NCI-H1092 (cell line): ENCODE measurements at regions not wholly inside any gene's neighbourhood (a gene's known extent, or its start where the extent isn't known, plus 50 kb on each side); places are given as distances from the start of the nearest gene placed in this dataset.

Source experiments
- DNase-seq: peaks from one replicate; lab custom pipeline; 2025; lab: John Stamatoyannopoulos, UW

DNA sequence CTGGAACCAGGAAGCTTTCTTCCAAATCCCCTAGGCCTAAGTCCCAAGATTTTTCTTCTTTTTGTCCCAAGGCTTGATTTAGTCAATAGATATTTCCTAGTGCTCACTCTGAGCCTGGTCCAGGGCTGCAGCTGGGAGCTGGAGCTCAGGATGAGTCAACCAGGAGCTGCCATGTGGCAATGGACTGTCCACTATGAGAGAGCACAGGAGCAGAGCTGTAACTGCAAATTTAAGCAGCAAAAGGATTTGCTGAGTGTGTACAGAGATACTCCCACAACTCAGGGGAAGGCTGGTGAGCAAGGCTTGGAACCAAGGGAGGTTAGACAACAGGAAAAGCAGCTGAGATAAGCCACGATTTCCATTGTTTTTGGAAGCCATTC lies 92.1 kb upstream of the CXCL12 start:
- no peak for DNase-seq

GRCh38 chr10:44478040-44478439 lies 93.1 kb upstream of the CXCL12 start:
- no peak for DNase-seq

DNA sequence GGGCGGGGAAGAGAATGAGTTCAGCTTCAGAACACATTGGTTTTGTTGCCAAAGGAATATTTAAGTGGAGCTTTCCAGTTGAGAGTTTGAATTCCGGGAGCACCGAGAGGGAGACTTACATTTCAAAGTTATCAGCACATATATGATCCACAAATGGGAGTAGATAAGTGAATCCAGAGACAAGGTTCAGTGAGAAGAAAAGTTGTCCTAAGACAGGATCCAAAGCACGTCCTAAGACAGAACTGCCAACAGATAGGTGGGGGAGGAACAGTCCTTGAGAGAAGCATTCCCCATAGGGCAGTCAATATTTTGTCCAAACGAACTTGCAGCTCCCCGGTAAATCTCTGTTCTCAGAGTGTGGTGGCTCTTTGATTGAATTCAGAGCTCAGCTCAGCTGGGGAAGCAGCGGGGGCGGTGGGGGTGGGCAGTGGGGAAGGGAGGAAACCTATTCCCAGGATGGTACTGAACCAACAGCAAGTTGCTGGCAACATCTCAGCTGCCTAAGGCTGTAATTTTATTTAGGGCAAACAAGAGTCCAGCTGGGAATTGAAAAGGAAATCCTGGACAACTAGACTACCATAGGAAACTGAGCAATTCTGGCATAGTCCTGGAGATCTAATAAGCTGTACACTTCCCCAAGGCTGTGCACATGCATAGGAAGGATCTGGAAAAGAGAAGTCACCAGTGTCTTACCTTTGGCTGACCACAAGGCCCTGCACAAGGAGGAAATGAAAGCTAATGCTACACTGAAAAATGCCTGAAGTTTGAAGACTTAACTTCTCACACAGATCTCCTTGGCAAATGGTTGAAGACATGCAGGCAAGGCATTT lies 94.2 kb upstream of the CXCL12 start:
- DNase-seq, result no peak

GRCh38 chr10:44492678-44493077 lies 107.8 kb upstream of the CXCL12 start:
- no peak for DNase-seq

DNA sequence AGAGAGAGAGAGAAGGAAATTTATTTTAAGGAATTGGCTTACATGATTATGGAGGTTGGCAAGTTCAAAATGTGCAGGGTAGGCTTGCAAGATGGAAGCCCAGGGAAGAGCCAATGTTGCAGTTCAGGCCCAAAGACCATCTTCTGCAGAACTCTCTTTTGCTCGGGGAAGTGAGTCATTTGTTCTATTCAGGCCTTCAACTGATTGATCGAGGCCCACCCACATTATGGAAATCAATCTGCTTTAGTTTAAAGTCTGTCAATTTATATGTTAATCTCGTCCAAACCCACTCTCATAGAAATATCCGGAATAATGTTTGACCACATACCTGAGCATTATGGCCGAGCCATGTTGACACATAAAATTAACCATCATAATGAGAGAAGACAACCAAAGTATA lies 113.3 kb upstream of the CXCL12 start:
- no peak for DNase-seq

DNA sequence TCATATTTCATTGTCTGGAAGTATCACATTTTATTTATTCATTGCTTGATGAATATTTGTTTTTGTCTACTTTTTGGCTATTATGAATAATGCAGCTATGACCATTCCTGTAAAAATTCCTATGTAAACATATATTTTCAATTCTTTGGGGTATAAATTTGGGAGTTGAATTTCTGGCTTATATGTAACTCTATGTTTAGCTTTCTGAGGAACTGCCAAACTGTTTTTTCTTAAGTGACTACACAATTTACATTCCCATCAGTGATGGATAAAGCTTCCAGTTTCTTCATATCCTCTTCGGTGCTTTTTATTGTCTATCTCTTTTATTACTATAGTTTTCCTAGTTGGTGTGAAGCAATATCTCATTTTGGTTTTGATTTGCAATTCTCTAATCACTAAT lies 115.6 kb upstream of the CXCL12 start:
- no peak for DNase-seq

DNA sequence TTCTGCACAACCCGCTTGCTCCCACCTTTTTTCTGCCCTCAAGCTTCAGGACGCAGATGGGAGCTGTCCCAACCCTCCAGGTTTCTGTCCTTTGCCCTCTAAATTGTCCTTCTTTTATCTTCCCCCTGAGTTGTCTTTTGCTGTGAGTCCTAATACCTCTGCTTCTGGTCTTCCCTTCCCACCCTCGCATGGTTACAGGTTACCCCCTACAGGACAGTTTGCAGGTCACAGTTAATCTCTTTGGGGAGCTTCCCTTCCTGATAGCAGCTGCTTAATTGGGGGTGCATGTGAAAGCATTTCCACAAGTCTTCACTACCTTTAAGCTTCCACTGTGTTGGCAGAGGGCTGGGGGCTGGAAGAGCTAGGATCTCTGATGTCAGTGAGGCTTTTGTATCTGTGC lies 121.5 kb upstream of the CXCL12 start:
- no peak for DNase-seq

GRCh38 chr10:44510379-44511115 lies 125.7 kb upstream of the CXCL12 start:
- no peak for DNase-seq

DNA sequence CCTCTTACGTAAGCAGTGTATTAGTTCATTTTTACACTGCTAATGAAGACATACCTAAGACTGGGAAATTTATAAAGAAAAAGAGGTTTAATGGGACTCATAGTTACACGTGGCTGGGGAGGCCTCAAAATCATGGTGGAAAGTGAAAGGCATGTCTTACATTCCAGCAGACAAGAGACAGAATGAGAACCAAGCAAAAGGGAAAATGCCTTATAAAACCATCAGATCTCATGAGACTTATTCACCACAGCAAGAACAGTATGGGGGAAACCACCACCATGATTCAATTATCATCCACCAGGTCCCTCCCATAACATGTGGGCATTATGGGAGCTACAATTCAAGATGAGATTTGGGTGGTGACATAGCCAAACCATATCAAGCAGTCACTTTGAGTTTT lies 126.3 kb upstream of the CXCL12 start:
- DNase-seq, result no peak

DNA sequence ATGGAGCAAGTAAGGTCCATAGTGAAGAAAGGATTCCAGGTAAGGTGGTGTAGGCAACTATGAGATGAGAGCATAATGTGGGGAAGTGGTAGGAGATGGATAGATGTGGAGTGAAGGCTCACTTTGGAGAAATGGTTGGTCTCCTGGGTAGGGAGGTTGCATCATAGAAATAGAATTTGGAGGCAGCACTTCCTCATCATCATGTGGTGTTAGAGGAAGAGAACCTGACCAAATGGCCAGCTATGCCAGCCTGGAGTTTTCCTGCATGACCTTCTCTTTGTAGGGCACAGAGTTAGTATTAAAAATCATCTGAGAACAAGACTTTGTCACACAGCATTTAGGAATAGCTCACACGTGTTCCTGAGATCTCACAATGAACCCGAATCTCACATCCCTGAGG lies 126.7 kb upstream of the CXCL12 start:
- DNase-seq, result no peak

- no peak for DNase-seq
Observed at GRCh38 chr10:44512431-44513022, 127.6 kb upstream of the CXCL12 start.

GRCh38 chr10:44513591-44513990 lies 128.7 kb upstream of the CXCL12 start:
- no peak for DNase-seq

DNA sequence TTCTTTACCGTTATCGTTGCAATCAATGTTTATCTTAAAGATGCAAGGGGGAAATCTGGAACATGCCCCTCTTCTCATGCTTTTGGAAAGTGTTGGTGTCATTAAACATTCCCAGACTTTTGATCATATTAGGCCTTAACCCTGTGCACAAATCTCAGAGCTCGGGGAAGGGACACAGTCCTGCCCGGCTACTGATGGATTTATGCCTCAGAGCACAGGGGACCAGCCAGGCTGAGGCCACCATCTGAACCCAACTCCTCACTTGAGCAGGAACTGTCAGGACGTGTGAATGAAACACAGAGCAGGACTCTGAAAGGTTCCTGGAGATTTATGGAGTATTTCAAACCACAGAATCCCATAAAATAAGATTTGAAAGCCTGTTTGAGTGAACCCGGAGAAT lies 132.0 kb upstream of the CXCL12 start:
- DNase-seq, result no peak

DNA sequence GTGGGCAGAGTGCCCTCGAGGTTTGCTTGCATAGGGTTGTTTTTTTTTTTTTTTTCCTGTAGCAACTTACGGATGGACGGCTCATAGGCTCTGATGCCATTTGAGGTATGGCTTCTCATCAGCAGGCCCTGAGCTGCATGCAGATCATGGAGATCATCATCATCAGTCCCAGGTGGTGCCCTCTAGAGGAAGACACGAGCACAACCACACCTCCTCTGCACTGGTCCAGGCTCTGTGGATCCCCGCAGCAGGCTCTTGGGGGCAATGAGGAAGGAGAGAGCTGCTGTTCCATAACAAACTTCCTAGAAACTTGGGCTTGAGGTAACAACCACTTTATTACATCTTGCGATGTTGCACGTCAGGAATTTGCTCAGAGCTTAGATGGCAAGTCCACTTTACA lies 132.7 kb upstream of the CXCL12 start:
- DNase-seq, result no peak

DNA sequence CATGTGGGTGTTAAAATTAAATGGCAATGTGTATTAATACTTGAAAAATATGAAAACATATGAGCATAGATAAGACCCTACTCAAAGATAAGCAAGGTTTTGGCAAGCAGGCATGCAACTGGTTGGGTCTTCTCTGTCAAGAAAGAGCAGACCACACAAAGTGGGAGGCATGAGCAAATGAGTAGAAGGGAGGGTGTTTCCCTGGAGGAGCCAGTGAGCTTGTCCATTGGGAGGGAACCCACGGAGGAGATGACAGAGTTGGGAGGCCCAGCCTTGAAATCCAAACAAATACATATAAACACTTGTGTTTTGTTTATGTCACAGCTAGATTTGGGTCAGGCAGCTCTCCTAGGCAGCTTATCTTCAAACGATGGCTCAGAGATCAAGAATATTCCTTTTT lies 134.5 kb upstream of the CXCL12 start:
- no peak for DNase-seq

DNA sequence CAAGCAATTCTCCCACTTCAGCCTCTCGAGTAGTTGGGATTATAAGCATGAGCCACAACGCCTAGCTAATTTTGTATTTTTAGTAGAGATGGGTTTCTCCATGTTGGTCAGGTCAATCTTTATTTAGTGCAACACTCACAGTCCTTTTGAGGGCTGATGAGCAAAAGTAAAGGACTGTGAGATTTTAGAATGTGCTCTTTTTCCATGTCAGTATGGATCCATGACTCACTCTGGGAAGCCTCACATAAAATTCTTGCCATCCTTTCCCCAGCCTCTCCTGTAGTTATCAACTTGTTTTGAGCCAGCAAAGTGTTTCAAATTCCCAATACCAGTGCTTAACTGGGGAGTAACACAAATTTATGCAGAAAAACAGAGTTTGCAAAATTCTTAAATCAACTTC lies 135.8 kb upstream of the CXCL12 start:
- no peak for DNase-seq

GRCh38 chr10:44539178-44539577 lies 154.3 kb upstream of the CXCL12 start:
- DNase-seq, result no peak

GRCh38 chr10:44552726-44553125 lies 167.8 kb upstream of the CXCL12 start:
- DNase-seq, result no peak

DNA sequence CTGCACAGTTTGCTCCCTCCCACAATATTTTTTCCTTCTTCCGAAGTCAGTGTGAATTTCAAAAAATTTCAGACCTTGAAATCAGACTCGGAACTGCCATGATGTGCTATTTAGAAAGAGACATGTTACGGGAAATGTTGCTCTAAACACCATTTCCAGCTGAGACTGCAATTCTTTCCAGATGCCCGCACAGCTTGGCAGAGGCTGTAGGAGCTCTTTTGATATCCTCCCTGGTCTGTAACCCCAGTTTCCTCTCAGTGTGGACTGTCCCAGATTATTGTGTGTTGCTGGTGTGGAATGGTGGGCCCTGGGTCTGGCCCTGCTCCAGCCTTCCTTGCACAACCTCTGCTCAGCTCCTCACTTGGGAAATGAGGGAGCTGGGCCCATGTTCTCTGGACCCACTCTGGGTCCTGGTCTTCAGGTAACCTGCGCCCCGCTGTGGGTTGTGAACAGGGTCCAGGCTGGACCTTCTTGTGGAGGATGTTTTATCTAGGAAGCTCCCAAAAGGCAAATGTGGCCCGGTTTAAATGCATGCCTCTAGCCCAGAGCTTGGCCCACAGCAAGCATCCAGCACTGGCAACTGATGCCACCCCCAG lies 172.8 kb upstream of the CXCL12 start:
- no peak for DNase-seq

DNA sequence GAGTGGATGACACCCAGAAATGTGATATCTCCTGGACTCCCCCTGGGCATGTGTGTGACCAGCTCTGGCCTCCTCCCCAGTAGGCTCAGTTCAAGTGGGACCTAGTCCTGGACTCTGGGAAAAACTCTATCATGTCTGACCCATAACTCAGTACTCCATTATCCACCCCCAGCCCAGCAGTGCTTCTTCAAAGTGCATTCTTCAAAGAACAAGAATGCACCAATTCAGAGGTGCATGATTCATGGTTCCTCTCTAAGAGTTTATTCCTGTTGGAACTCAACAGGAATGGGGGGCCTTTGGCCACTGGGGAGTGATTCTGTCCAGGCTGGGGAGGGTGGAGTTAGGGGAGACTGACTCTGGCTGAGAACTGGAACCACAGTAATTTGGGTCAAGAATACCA lies 173.6 kb upstream of the CXCL12 start:
- DNase-seq, result no peak

- DNase-seq, result no peak
Observed at GRCh38 chr10:44564361-44564760, 179.5 kb upstream of the CXCL12 start.

DNA sequence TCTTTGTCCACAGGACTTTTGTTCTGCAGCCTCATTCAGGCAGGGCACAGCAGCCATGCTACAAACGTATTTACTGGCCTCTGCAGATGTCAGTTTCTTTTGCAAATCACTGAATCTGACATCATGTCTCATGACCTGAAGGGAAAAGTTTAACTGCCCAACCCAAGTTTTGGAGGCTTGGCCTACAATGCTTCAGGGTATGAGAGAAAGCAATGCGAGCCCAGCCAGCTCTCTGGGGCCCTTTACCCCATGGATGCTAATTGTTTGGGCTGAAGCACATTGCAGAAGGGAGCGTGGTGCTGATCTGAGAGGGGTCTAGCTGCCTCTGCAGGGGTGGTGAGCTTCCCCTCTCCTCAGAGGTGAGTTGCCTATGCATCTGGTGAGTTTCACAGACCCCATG lies 179.9 kb upstream of the CXCL12 start:
- DNase-seq, result no peak

GRCh38 chr10:44566786-44567185 lies 181.9 kb upstream of the CXCL12 start:
- DNase-seq, result no peak
